WI38 (cell line): ENCODE measurements at regions not wholly inside any gene's neighbourhood (a gene's known extent, or its start where the extent isn't known, plus 50 kb on each side); places are given as distances from the start of the nearest gene placed in this dataset.
"Not testable (repeated sequence)": the region's sequence is repeated elsewhere in the genome, so short reads cannot be mapped to it uniquely, and the experiment has no call there.

ENCODE experiments used
- H3K4me3 ChIP-seq: 2 replicates; pipeline ENCODE4 v1.5.1; 2011; ENCODE audit warnings: low read depth, mild to moderate bottlenecking, control low read depth, low read length
- TF ChIP-seq, protein P1 (sequence below): IDR thresholded peaks from 2 replicates; pipeline ENCODE4 v1.5.1; 2012; ENCODE audit warnings: low read depth, mild to moderate bottlenecking, control low read depth, low read length

DNA sequence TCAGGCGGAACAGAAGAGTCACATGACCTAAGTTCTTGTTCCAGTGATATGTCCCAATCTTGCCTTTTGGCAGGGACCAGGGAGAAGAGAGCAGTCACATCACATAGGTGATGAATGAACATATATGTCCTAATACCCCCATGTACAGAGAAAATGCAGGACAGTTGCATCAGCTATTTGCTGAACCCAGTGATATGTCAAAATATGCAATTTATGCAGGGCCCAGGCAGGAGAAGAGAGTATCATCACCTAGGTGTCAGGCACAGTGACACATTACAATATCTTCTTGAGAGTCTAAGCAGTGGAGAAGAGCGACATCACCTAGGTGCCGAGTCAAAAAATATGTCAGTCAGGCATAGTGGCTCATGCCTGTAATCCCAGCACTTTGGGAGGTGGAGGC lies 139.9 kb downstream of the ZNF675 start:
- TF ChIP-seq, protein P1, sequence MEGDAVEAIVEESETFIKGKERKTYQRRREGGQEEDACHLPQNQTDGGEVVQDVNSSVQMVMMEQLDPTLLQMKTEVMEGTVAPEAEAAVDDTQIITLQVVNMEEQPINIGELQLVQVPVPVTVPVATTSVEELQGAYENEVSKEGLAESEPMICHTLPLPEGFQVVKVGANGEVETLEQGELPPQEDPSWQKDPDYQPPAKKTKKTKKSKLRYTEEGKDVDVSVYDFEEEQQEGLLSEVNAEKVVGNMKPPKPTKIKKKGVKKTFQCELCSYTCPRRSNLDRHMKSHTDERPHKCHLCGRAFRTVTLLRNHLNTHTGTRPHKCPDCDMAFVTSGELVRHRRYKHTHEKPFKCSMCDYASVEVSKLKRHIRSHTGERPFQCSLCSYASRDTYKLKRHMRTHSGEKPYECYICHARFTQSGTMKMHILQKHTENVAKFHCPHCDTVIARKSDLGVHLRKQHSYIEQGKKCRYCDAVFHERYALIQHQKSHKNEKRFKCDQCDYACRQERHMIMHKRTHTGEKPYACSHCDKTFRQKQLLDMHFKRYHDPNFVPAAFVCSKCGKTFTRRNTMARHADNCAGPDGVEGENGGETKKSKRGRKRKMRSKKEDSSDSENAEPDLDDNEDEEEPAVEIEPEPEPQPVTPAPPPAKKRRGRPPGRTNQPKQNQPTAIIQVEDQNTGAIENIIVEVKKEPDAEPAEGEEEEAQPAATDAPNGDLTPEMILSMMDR, result no peak

DNA sequence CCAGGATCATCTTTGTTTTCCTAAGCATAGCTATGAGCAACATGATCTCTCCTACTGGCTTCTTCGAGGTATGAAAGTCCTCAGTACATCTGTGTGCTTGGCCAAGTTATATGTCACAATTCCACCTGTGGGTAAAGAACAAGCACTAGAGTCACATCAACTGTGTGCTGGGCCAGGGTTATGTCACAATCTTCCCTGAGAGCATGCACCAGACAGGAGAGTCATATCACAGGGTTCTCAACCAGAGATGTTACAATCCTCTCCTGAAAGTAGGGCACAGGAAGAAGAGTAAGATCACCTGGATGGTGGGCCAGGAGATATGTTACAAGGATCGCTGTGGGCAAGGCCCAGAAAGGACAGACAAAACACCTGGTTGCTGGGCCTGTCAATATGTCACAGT lies 143.7 kb downstream of the ZNF675 start:
- TF ChIP-seq, protein P1, result no peak
- H3K4me3 ChIP-seq, result no peak overlapping the region

More for the DNA sequence above, 139.9 kb downstream of the ZNF675 start:
- H3K4me3 ChIP-seq, result no peak overlapping the region

DNA sequence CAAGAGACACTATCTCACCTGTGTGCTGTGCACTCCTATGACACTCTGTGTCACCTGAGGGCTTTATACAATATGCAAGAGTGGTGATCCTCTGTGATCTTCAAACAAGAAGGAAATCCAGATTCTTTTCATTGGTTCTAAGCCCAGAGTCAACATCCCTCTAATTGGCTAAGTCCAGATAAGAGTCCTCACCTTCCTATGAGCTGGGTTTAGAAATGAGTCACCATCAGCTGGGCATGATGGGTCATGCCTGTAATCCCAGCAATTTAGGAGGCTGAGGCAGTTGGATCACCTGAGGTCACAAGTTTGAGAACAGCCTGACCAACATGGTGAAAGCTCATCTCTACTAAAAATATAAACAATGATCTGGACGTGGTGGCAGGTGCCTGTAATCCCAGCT lies 144.4 kb downstream of the ZNF675 start:
- no peak overlapping the region for H3K4me3 ChIP-seq
- TF ChIP-seq, protein P1, result no peak

DNA sequence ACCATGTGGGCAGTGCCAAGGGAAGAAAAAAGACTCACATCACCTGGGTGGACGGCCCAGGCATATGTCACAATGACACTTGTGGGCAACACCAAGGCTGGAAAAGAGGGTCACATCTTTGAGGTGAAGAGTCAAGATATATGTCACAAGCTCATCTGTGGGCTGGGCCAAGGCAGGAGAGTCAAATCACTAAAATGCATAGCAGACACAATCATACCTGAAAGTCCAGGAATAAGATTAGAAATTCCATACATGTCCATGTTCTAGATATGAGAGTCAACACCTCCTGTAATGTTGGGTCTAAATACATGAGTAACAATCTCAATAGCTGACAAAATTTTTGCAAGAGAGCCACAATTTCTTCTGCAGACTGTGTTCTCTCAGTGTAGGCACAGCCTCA lies 145.0 kb downstream of the ZNF675 start:
- no peak overlapping the region for H3K4me3 ChIP-seq
- TF ChIP-seq, protein P1, result no peak

DNA sequence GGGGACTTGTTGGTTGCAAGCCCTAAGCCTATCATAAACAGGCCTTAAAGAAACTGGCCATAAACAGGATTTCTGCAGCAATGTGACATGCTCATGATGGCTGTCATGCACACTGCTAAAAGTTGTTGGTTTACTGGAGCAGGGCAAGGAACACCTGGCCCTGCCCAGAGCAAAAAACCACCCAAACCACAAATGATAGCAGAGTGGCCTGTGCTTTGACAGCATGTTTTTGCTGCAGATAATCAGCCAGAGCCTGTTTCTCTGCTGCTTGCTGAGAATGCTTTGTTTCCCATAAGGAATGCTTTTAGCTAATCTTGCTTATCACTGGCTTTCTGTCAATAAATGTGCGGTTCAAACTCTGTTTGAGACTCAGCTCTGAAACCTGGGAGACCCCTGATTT lies 144.9 kb upstream of the ZNF91 start:
- H3K4me3 ChIP-seq, result not testable (repeated sequence)

DNA sequence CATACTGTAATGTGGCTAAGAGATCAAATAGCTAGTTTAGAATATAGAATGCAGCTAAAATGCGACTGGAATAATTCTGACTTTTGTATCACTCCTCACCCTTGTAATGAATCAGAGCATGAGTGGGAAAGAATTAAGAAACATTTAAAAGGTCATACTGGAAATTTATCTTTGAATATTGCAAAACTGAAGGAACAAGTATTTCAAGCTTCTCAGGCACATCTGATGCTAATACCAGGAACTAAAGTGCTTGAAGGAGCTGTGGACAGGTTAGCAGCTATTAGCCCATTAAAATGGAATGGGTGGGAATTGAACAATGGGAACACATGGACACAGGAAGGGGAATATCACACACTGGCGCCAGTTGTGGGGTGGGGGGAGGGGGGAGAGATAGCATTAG lies 144.2 kb upstream of the ZNF91 start:
- TF ChIP-seq, protein P1, result no peak
- no peak overlapping the region for H3K4me3 ChIP-seq

DNA sequence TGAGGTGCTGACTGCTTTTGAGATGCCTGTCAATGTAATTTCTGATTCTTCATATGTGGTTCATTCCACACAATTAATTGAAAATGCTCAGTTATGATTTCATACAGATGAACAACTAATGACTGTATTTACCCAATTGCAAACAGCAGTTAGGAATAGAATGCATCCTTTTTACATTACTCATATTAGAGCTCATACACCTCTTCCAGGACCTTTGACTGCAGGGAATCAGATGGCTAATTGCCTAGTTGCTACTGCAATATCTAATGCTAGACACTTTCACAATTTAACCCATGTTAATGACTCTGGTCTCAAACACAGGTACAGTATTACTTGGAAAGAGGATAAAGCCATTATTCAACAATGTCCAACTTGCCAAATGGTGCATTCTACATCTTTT lies 141.9 kb upstream of the ZNF91 start:
- not testable (repeated sequence) for H3K4me3 ChIP-seq

DNA sequence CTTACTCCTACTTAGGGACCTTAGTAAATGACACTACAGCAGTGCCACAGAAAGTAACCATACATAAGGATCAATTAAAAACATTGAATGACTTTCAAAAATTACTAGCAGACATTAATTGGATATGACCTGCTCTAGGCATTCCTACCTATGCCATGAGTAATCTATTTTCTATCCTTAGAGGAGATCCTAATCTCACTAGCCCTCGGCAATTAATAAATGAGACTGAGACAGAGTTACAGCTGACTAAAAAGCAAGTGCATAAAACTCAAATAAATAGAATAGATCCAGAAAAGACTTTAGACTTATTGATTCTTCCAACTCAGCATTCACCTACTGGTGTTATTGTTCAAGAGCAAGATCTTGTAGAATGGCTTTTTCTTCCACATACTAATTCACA lies 141.1 kb upstream of the ZNF91 start:
- H3K4me3 ChIP-seq, result not testable (repeated sequence)

DNA sequence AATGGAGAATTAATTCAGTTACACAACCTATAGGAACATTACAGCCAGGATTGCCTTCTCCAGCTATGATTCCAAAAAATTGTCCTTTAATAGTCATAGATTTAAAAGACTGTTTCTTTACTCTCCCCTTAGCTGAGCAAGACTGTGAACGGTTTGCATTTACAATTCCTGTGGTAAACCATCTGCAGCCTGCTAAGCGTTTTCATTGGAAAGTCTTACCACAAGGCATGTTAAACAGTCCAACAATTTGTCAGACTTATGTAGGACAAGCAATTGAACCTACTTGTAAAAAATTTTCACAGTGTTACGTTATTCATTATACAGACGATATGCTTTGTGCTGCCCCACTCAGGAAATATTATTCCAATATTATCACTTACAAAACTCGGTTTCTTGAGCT lies 140.6 kb upstream of the ZNF91 start:
- not testable (repeated sequence) for H3K4me3 ChIP-seq

DNA sequence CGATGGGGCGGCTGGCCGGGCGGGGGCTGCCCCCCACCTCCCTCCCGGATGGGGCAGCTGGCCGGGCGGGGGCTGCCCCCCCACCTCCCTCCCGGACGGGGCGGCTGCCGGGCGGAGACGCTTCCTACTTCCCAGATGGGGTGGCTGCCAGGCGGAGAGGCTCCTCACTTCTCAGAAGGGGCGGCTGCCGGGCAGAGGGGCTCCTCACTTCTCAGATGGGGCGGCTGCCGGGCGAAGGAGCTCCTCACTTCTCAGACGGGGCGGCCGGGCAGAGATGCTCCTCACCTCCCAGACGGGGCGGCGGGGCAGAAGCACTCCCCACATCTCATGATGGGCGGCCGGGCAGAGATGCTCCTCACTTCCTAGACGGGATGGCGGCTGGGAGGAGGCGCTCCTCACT lies 138.2 kb upstream of the ZNF91 start:
- H3K4me3 ChIP-seq, result not testable (repeated sequence)
